K562 (cell line): ENCODE measurements at regions not wholly inside any gene's neighbourhood (a gene's known extent, or its start where the extent isn't known, plus 50 kb on each side); places are given as distances from the start of the nearest gene placed in this dataset.

ENCODE experiments used
- ATAC-seq: fragments of 200-7000 bp; cut with Tn5 transposase; 3 replicates; pipeline ENCODE4 v1.9.1; 2020; ENCODE audit warnings: moderate library complexity
- BruUV-seq: library from RNA; stranded (reverse); fragments of 400-500 nt; replicated peaks from 2 replicates; lab custom pipeline; 2021; lab: Mats Ljungman, UMichigan
- CTCF ChIA-PET: fragments of 300-600 bp; formaldehyde crosslinking; extraction: SDS; loops from one replicate; lab custom pipeline; 2021; ENCODE audit warnings: low intra/inter-chr PET ratio; lab: Yijun Ruan, JAX
- POLR2A ChIA-PET: fragments of 300-600, 350-650 bp; sonication (Branson Sonifier 250); formaldehyde crosslinking; extraction: SDS; loops from one replicate; lab custom pipeline; 2021; ENCODE audit warnings: antibody characterized with exemption, inconsistent platforms; lab: Yijun Ruan, JAX
- DNase-seq, 4 experiments: peaks; one replicate each; pipeline versions ENCODE4 v3.0.0 to v3.0.0-alpha.2; 2011 to 2018; ENCODE audit warnings: low spot score in 3 of 4, mixed read lengths in 3 of 4; ENCODE audit errors: extremely low read depth in 1 of 4
- FAIRE-seq: peaks from 2 replicates; lab custom pipeline; 2011; peaks lifted over from hg19 to GRCh38; lab: Jason Lieb, UNC
- H2AFZ ChIP-seq: 2 replicates; pipeline ENCODE4 v1.6.0; 2011; ENCODE audit warnings: low read depth, low read length, control low read depth, inconsistent platforms
- H3K27ac ChIP-seq: fragments of 200-600 bp; 3 replicates; pipeline ENCODE4 v1.8.0; 2011; ENCODE audit warnings: low read depth, mild to moderate bottlenecking, control low read depth, inconsistent platforms, low read length, moderate library complexity, mixed read lengths; ENCODE audit errors: extremely low read depth
- H3K27me3 ChIP-seq, 2 experiments: fragments of 300-600 bp in 1 of 2; 2 replicates in 1 of 2; 3 replicates in 1 of 2; pipeline versions ENCODE4 v1.6.0 to v1.8.0; 2011; ENCODE audit warnings: inconsistent platforms in 2 of 2, low read length in 2 of 2, mild to moderate bottlenecking in 1 of 2, mixed read lengths in 1 of 2, moderate library complexity in 1 of 2; ENCODE audit not compliant: control insufficient read depth in 2 of 2, insufficient read depth in 2 of 2
- H3K36me3 ChIP-seq: fragments of 300-600 bp; 3 replicates; pipeline ENCODE4 v1.8.0; 2011; ENCODE audit warnings: mild to moderate bottlenecking, low read length, inconsistent platforms; ENCODE audit not compliant: control insufficient read depth, insufficient read depth
- H3K4me1 ChIP-seq, 2 experiments: fragments of 200-600 bp in 1 of 2; replicated peaks in 1 of 2; 2 replicates in 1 of 2; 3 replicates in 1 of 2; pipeline versions ENCODE4 v1.5.1 to v1.8.0; 2011; ENCODE audit warnings: inconsistent platforms in 2 of 2, low read length in 2 of 2, mild to moderate bottlenecking in 1 of 2, mixed read lengths in 1 of 2, moderate library complexity in 1 of 2; ENCODE audit not compliant: control insufficient read depth in 2 of 2, insufficient read depth in 2 of 2
- H3K4me2 ChIP-seq: 2 replicates; pipeline ENCODE4 v1.6.1; 2011; ENCODE audit warnings: low read length, control low read depth, inconsistent platforms, mixed read lengths; ENCODE audit not compliant: insufficient read depth
- H3K4me3 ChIP-seq: fragments of 200-600 bp; sonication (generic), shearing (Covaris generic); 2 replicates; pipeline ENCODE4 v1.5.1; 2016; ENCODE audit warnings: control low read depth, inconsistent platforms
- H3K79me2 ChIP-seq: fragments of 200-600 bp; 3 replicates; pipeline ENCODE4 v1.8.0; 2011; ENCODE audit warnings: low read length, inconsistent platforms; ENCODE audit not compliant: control insufficient read depth, insufficient read depth
- H3K9ac ChIP-seq, 2 experiments: 2 replicates each; pipeline versions ENCODE4 v1.6.0 to v1.6.1; 2011; ENCODE audit warnings: low read depth in 2 of 2, low read length in 2 of 2, control low read depth in 1 of 2, inconsistent platforms in 1 of 2, mild to moderate bottlenecking in 1 of 2, mixed read lengths in 1 of 2; ENCODE audit not compliant: insufficient read depth in 1 of 2
- H3K9me1 ChIP-seq: one replicate; pipeline ENCODE4 v1.6.0; 2011; ENCODE audit warnings: inconsistent platforms, mild to moderate bottlenecking, low read length, moderate library complexity; ENCODE audit not compliant: control insufficient read depth, insufficient read depth
- H3K9me3 ChIP-seq: replicated peaks from 2 replicates; pipeline ENCODE4 v1.5.1; 2011; ENCODE audit warnings: low read depth, low read length, inconsistent platforms; ENCODE audit not compliant: control insufficient read depth, insufficient read depth
- H4K20me1 ChIP-seq: replicated peaks from 2 replicates; pipeline ENCODE4 v1.6.1; 2011; ENCODE audit warnings: low read length, inconsistent platforms, mixed read lengths; ENCODE audit not compliant: control insufficient read depth, insufficient read depth
- CBX5 ChIP-seq: IDR thresholded peaks from 2 replicates; pipeline ENCODE4 v1.6.1; 2014; ENCODE audit warnings: low read depth, borderline replicate concordance
- DACH1 ChIP-seq: fragments of 450-650 bp; IDR thresholded peaks from 2 replicates; pipeline ENCODE4 v1.6.1; 2018; ENCODE audit not compliant: partially characterized antibody
- L3MBTL2 ChIP-seq: fragments of 450-650 bp; IDR thresholded peaks from 2 replicates; pipeline ENCODE4 v1.6.1; 2016; ENCODE audit warnings: mild to moderate bottlenecking, moderate library complexity
- LCOR ChIP-seq: sonication (generic); formaldehyde crosslinking; IDR thresholded peaks from 2 replicates; pipeline ENCODE4 v1.8.0; 2022; ENCODE audit warnings: mild to moderate bottlenecking, missing genetic modification reagents
- NELFE ChIP-seq: IDR thresholded peaks from 2 replicates; pipeline ENCODE4 v1.6.1; 2011; ENCODE audit warnings: mild to moderate bottlenecking; ENCODE audit not compliant: insufficient read depth, insufficient read length
- POLR2A ChIP-seq: fragments of 450-650 bp; conservative IDR thresholded peaks from 2 replicates; pipeline ENCODE4 v1.6.1; 2016
- POU5F1 ChIP-seq: fragments of 150-350 bp; IDR thresholded peaks from 2 replicates; pipeline ENCODE4 v1.6.1; 2014; ENCODE audit warnings: borderline replicate concordance, low read length, low read depth, mild to moderate bottlenecking; ENCODE audit not compliant: partially characterized antibody
- SRSF9 ChIP-seq: fragments of 200-400 bp; formaldehyde crosslinking; IDR thresholded peaks from 2 replicates; pipeline ENCODE4 v1.6.1; 2017; ENCODE audit warnings: low read depth, low read length, borderline replicate concordance
- STAG1 ChIP-seq: sonication (generic); formaldehyde crosslinking; IDR thresholded peaks from 2 replicates; pipeline ENCODE4 v1.5.0; 2020; ENCODE audit warnings: missing genetic modification reagents, borderline replicate concordance
- TSHZ1 ChIP-seq: fragments of 250-450 bp; sonication (Bioruptor Pico); IDR thresholded peaks from 2 replicates; pipeline ENCODE4 v1.4.0; 2020; ENCODE audit warnings: mild to moderate bottlenecking, moderate library complexity
- ZBTB1 ChIP-seq: sonication (generic); formaldehyde crosslinking; IDR thresholded peaks from 2 replicates; pipeline ENCODE4 v1.8.1; 2023; ENCODE audit warnings: missing genetic modification reagents, low read depth, mild to moderate bottlenecking, borderline replicate concordance
- ZNF512 ChIP-seq: IDR thresholded peaks from 2 replicates; pipeline ENCODE4 v1.6.1; 2016; ENCODE audit warnings: missing genetic modification characterization, missing compliant biosample characterization
- ZNF766 ChIP-seq: fragments of 200-800 bp; sonication (Bioruptor generic); conservative IDR thresholded peaks from 2 replicates; pipeline ENCODE4 v1.6.1; 2016; ENCODE audit warnings: missing genetic modification characterization, missing compliant biosample characterization
- WGBS: fragments of 100-300 bp; shearing (Covaris generic); methylation state at CpG from one replicate; pipeline ENCODE4 v1.1.6; 2016; ENCODE audit warnings: low coverage, mixed read lengths; ENCODE audit not compliant: insufficient coverage; ENCODE audit errors: missing lambda C conversion rate; 5-methylcytosine and 5-hydroxymethylcytosine counted together
- in situ Hi-C: fragments of 300-500 bp; cut with MboI; formaldehyde crosslinking; loops from 4 replicates; pipeline ENCODE4 v1.15.0; 2018; ENCODE audit warnings: inconsistent platforms, mixed read lengths
- intact Hi-C: fragments of 100-400 bp; cut with micrococcal nuclease; formaldehyde crosslinking; loops from 2 replicates; pipeline ENCODE4 v1.14.2; 2022

GRCh38 chr15:96245252-96245651, 85.2 kb upstream of the NR2F2 start (continued):
- no peak for TF ChIP-seq ZNF512
- TF ChIP-seq, all 486 proteins: peak for 0

- Histone ChIP-seq H3K79me2 (no peaks in the 10 kb centered on the region), H4K20me1 (no peaks in the 10 kb centered on the region), H3K36me3 (no peaks in the 10 kb centered on the region; the same call in 2 of the 3 replicates), H2AFZ (no peak overlapping the region), H3K27ac (no peak overlapping the region), H3K4me3 (no peak overlapping the region), H3K4me1 (no peaks in the 10 kb centered on the region), H3K9me1 (no peaks in the 10 kb centered on the region), H3K9ac (no peak overlapping the region), H3K4me2 (no peak overlapping the region), H3K9me3 (no peaks in the 10 kb centered on the region), H3K27me3 (no peaks in the 10 kb centered on the region; a peak in 1 of 5 replicates)
- intact Hi-C loops = no loop called here
- WGBS = 61% methylated on average over 4 of the region's 4 CpGs
- ChIA-PET CTCF (no interaction called here), POLR2A (no interaction called here)
- in situ Hi-C loops = no loop called here
- DNase-seq (no peak), FAIRE-seq (no peak), ATAC-seq (no peak)
- no TSS peak for BruUV-seq
- no peak for TF ChIP-seq TSHZ1
- TF ChIP-seq SRSF9 = no peak
- no peak for TF ChIP-seq NELFE
- TF ChIP-seq STAG1 (CRISPR knock-in tag) = no peak
- TF ChIP-seq L3MBTL2 = no peak
- no peak for TF ChIP-seq POLR2A
- TF ChIP-seq ZNF766 (CRISPR knock-in tag) = no peak
- TF ChIP-seq POU5F1 = no peak
- TF ChIP-seq ZBTB1 (CRISPR knock-in tag) = no peak
- no peak for TF ChIP-seq LCOR (CRISPR knock-in tag)
- no peak for TF ChIP-seq CBX5
- TF ChIP-seq DACH1 = no peak
Observed at GRCh38 chr15:96246057-96246456, 84.4 kb upstream of the NR2F2 start.
